GM12878 (cell line): ENCODE measurements at regions not wholly inside any gene's neighbourhood (a gene's known extent, or its start where the extent isn't known, plus 50 kb on each side); places are given as distances from the start of the nearest gene placed in this dataset.

Experiments used
- CBX5 ChIP-seq: sonication (generic); IDR thresholded peaks from 2 replicates; pipeline ENCODE4 v1.6.1; 2016; ENCODE audit warnings: low read depth, moderate library complexity, mild to moderate bottlenecking, inconsistent platforms
- E4F1 ChIP-seq: fragments of 450-650 bp; IDR thresholded peaks from 2 replicates; pipeline ENCODE4 v1.6.1; 2018; ENCODE audit warnings: borderline replicate concordance, mild to moderate bottlenecking; ENCODE audit not compliant: partially characterized antibody
- MYC ChIP-seq: IDR thresholded peaks from 2 replicates; pipeline ENCODE4 v1.6.1; 2011; ENCODE audit warnings: mild to moderate bottlenecking, low read length, moderate library complexity, inconsistent platforms; ENCODE audit not compliant: insufficient read depth, insufficient replicate concordance, insufficient read length, severe bottlenecking
- PAX5 ChIP-seq: IDR thresholded peaks from 2 replicates; pipeline ENCODE4 v1.6.1; 2011; ENCODE audit warnings: low read depth, low read length, borderline replicate concordance
- POLR2A ChIP-seq: IDR thresholded peaks from 2 replicates; pipeline ENCODE4 v1.6.1; 2011; ENCODE audit warnings: low read depth, mild to moderate bottlenecking, low read length
- RCOR1 ChIP-seq: conservative IDR thresholded peaks from 2 replicates; pipeline ENCODE4 v1.6.1; 2012; ENCODE audit warnings: low read depth, low read length, improper control_type of control experiment
- SIN3A ChIP-seq: IDR thresholded peaks from 2 replicates; pipeline ENCODE4 v1.6.1; 2012; ENCODE audit warnings: low read depth, low read length, improper control_type of control experiment
- STAT1 ChIP-seq: fragments of 450-650 bp; conservative IDR thresholded peaks from 2 replicates; pipeline ENCODE4 v1.6.1; 2014; ENCODE audit warnings: antibody characterized with exemption, mild to moderate bottlenecking
- TAF1 ChIP-seq: IDR thresholded peaks from 2 replicates; pipeline ENCODE4 v1.6.1; 2011; ENCODE audit warnings: mild to moderate bottlenecking, low read depth, low read length, borderline replicate concordance
- ZNF384 ChIP-seq: IDR thresholded peaks from 2 replicates; pipeline ENCODE4 v1.6.1; 2012; ENCODE audit warnings: low read depth, mild to moderate bottlenecking, low read length, improper control_type of control experiment, borderline replicate concordance
- ZNF622 ChIP-seq: fragments of 450-650 bp; IDR thresholded peaks from 2 replicates; pipeline ENCODE4 v1.6.1; 2017; ENCODE audit warnings: mild to moderate bottlenecking, inconsistent platforms
- TF ChIP-seq, protein P1 (sequence below), 3 experiments: IDR thresholded peaks in 2 of 3; conservative IDR thresholded peaks in 1 of 3; 2 replicates each; pipeline ENCODE4 v1.5.1; 2011; ENCODE audit warnings: low read depth in 3 of 3, low read length in 3 of 3, mild to moderate bottlenecking in 3 of 3, control low read depth in 2 of 3, moderate library complexity in 2 of 3, inconsistent platforms in 1 of 3, mixed read lengths in 1 of 3; ENCODE audit not compliant: control insufficient read depth in 2 of 3, insufficient read depth in 1 of 3; ENCODE audit errors: extremely low read depth in 1 of 3
- TF ChIP-seq, protein P2 (sequence below): IDR thresholded peaks from 2 replicates; pipeline ENCODE4 v1.6.1; 2012; ENCODE audit warnings: mild to moderate bottlenecking, low read depth, low read length

GRCh38 chr14:85175556-85175955 is 354.4 kb upstream of the FLRT2 start:
- TF ChIP-seq TAF1 (no peak), RCOR1 (no peak), POLR2A (no peak), STAT1 (no peak), CBX5 (no peak), ZNF384 (no peak), MYC (no peak), ZNF622 (no peak), E4F1 (no peak), SIN3A (no peak), PAX5 (no peak)
- TF ChIP-seq, protein P1, sequence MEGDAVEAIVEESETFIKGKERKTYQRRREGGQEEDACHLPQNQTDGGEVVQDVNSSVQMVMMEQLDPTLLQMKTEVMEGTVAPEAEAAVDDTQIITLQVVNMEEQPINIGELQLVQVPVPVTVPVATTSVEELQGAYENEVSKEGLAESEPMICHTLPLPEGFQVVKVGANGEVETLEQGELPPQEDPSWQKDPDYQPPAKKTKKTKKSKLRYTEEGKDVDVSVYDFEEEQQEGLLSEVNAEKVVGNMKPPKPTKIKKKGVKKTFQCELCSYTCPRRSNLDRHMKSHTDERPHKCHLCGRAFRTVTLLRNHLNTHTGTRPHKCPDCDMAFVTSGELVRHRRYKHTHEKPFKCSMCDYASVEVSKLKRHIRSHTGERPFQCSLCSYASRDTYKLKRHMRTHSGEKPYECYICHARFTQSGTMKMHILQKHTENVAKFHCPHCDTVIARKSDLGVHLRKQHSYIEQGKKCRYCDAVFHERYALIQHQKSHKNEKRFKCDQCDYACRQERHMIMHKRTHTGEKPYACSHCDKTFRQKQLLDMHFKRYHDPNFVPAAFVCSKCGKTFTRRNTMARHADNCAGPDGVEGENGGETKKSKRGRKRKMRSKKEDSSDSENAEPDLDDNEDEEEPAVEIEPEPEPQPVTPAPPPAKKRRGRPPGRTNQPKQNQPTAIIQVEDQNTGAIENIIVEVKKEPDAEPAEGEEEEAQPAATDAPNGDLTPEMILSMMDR (IDR thresholded peaks at IDR 0.05 in 2 of 3, conservative IDR thresholded peaks at IDR 0.05 in 1 of 3; ENCODE audit: control insufficient read depth in 2 of 3, extremely low read depth in 1 of 3, insufficient read depth in 1 of 3, low read depth in 3 of 3, low read length in 3 of 3), result no peak
- TF ChIP-seq, protein P2, sequence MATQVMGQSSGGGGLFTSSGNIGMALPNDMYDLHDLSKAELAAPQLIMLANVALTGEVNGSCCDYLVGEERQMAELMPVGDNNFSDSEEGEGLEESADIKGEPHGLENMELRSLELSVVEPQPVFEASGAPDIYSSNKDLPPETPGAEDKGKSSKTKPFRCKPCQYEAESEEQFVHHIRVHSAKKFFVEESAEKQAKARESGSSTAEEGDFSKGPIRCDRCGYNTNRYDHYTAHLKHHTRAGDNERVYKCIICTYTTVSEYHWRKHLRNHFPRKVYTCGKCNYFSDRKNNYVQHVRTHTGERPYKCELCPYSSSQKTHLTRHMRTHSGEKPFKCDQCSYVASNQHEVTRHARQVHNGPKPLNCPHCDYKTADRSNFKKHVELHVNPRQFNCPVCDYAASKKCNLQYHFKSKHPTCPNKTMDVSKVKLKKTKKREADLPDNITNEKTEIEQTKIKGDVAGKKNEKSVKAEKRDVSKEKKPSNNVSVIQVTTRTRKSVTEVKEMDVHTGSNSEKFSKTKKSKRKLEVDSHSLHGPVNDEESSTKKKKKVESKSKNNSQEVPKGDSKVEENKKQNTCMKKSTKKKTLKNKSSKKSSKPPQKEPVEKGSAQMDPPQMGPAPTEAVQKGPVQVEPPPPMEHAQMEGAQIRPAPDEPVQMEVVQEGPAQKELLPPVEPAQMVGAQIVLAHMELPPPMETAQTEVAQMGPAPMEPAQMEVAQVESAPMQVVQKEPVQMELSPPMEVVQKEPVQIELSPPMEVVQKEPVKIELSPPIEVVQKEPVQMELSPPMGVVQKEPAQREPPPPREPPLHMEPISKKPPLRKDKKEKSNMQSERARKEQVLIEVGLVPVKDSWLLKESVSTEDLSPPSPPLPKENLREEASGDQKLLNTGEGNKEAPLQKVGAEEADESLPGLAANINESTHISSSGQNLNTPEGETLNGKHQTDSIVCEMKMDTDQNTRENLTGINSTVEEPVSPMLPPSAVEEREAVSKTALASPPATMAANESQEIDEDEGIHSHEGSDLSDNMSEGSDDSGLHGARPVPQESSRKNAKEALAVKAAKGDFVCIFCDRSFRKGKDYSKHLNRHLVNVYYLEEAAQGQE, result no peak
